KMS-11 (cell line): ENCODE measurements at regions not wholly inside any gene's neighbourhood (a gene's known extent, or its start where the extent isn't known, plus 50 kb on each side); places are given as distances from the start of the nearest gene placed in this dataset.

Experiments
- H2AFZ ChIP-seq: fragments of 200-600 bp; sonication (generic); 2 replicates; pipeline ENCODE4 v1.6.1; 2016; ENCODE audit warnings: antibody characterized with exemption, mixed run types, low read depth
- H3K27ac ChIP-seq: fragments of 200-600 bp; sonication (generic); 2 replicates; pipeline ENCODE4 v1.6.1; 2016; ENCODE audit warnings: mild to moderate bottlenecking, mixed run types
- H3K27me3 ChIP-seq: fragments of 200-600 bp; sonication (generic); 2 replicates; pipeline ENCODE4 v1.6.1; 2017; ENCODE audit warnings: mild to moderate bottlenecking, low read depth, mixed run types, moderate library complexity; ENCODE audit not compliant: insufficient read depth
- H3K36me3 ChIP-seq: fragments of 200-600 bp; sonication (generic); 2 replicates; pipeline ENCODE4 v1.6.1; 2017; ENCODE audit warnings: mild to moderate bottlenecking, mixed run types; ENCODE audit not compliant: insufficient read depth
- H3K4me1 ChIP-seq: fragments of 200-600 bp; sonication (generic); 2 replicates; pipeline ENCODE4 v1.6.1; 2016; ENCODE audit warnings: mild to moderate bottlenecking, low read depth, mixed run types; ENCODE audit not compliant: poor library complexity, severe bottlenecking
- H3K4me2 ChIP-seq: fragments of 200-600 bp; sonication (generic); 2 replicates; pipeline ENCODE4 v1.7.0; 2016; ENCODE audit warnings: mild to moderate bottlenecking, mixed run types
- H3K4me3 ChIP-seq: fragments of 200-600 bp; sonication (generic); IDR thresholded peaks from 2 replicates; pipeline ENCODE4 v1.6.1; 2017; ENCODE audit warnings: low read depth, low read length, mixed read lengths; ENCODE audit not compliant: insufficient read depth
- H3K79me2 ChIP-seq: fragments of 200-600 bp; sonication (generic); 2 replicates; pipeline ENCODE4 v1.6.1; 2016; ENCODE audit warnings: low read depth, mixed run types; ENCODE audit not compliant: insufficient read depth
- H3K9ac ChIP-seq: fragments of 200-600 bp; sonication (generic); 2 replicates; pipeline ENCODE4 v1.6.1; 2016; ENCODE audit warnings: mild to moderate bottlenecking, mixed run types
- H4K20me1 ChIP-seq: fragments of 200-600 bp; sonication (generic); 2 replicates; pipeline ENCODE4 v1.6.1; 2016; ENCODE audit warnings: mild to moderate bottlenecking, mixed run types; ENCODE audit not compliant: insufficient read depth
- TF ChIP-seq, protein P1 (sequence below): fragments of 200-600 bp; sonication (generic); conservative IDR thresholded peaks from 2 replicates; pipeline ENCODE4 v1.6.1; 2017; ENCODE audit warnings: low read depth, mild to moderate bottlenecking, antibody characterized with exemption, low read length, moderate library complexity, mixed read lengths

DNA sequence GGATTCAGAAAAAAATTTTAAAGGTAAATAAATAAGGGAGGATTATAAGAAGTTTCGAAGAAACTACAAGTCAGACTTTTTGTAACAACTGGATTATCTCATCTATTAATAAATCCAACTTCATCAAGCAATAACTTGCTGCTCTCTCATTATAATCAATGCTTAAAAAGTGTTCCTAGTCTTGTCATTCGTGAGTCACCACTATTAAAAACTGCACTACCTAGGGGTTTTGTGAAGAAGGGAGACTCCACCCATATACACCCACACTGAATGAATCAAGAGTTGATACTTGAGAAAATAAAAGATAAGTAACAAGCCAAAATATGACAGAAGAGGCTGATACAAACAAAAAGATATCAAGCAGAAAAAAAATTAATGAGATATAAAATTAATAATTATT, 360.5 kb downstream of the ZNF674 start:
- Histone ChIP-seq H3K36me3 (no peaks in the 10 kb centered on the region), H3K27ac (no peak overlapping the region), H3K4me3 (no peak overlapping the region), H3K4me1 (peaks cover 9% of the 10 kb centered on the region), H3K9ac (no peak overlapping the region), H3K27me3 (no peaks in the 10 kb centered on the region), H3K4me2 (no peak overlapping the region), H2AFZ (no peak overlapping the region), H3K79me2 (no peaks in the 10 kb centered on the region), H4K20me1 (no peaks in the 10 kb centered on the region)
- TF ChIP-seq, protein P1, sequence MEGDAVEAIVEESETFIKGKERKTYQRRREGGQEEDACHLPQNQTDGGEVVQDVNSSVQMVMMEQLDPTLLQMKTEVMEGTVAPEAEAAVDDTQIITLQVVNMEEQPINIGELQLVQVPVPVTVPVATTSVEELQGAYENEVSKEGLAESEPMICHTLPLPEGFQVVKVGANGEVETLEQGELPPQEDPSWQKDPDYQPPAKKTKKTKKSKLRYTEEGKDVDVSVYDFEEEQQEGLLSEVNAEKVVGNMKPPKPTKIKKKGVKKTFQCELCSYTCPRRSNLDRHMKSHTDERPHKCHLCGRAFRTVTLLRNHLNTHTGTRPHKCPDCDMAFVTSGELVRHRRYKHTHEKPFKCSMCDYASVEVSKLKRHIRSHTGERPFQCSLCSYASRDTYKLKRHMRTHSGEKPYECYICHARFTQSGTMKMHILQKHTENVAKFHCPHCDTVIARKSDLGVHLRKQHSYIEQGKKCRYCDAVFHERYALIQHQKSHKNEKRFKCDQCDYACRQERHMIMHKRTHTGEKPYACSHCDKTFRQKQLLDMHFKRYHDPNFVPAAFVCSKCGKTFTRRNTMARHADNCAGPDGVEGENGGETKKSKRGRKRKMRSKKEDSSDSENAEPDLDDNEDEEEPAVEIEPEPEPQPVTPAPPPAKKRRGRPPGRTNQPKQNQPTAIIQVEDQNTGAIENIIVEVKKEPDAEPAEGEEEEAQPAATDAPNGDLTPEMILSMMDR = no peak

DNA sequence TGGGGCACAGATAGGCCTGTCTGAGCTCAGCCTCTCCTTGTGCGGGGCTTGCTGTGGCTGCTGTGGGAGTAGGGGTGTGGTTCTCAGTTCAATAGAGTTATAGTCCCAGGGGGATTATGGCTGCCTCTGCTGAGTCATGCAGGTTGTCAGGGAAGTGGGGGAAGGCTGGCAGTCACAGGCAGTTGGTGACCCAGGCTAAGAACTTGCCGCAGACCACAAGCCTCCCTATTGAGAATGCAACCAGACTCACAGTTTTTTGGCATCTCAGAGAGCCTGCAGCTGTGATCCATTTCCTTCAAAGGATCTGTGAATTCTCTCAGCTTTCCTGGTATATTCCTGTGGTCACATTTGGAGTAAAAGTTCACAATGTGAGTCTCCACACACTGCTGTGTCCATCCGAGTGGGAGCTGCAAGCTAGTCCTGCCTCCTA, 364.9 kb downstream of the ZNF674 start:
- H3K9ac ChIP-seq = peak overlapping the region; percentile 83
- H3K4me2 ChIP-seq = peak overlapping the region; percentile 42
- no peaks in the 10 kb centered on the region for H3K79me2 ChIP-seq
- H3K4me3 ChIP-seq = no peak overlapping the region
- no peaks in the 10 kb centered on the region for H4K20me1 ChIP-seq
- peaks cover 22% of the 10 kb centered on the region for H3K4me1 ChIP-seq
- H2AFZ ChIP-seq = peak overlapping the region; percentile 47; the same call in 1 of the 2 replicates
- H3K36me3 ChIP-seq = no peaks in the 10 kb centered on the region
- TF ChIP-seq, protein P1 = no peak
- H3K27ac ChIP-seq = peak overlapping the region; percentile 98
- H3K27me3 ChIP-seq = no peaks in the 10 kb centered on the region

DNA sequence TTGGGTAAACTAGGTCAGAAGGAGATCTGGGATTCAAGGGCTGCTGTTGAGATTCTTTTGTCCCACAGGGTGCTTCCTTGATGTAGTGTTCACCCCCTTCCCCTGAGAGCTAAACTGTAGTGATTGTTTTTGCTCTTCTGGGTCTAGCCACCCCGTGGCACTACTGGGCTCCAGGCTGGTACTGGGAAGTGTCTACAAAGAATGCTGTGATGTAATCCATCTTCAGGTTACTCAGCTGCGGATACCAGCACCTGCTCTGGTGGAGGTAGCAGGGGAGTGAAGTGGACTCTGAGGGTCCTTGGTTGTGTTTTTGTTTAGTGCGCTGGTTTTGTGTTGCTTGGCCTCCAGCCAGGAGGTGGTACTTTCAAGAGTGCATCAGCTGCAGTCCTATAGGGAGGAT, 365.5 kb downstream of the ZNF674 start:
- H3K4me2 ChIP-seq = peak overlapping the region; percentile 42; the same call in 1 of the 2 replicates
- H2AFZ ChIP-seq = peak overlapping the region; percentile 47; the same call in 1 of the 2 replicates
- H3K4me1 ChIP-seq = peaks cover 22% of the 10 kb centered on the region
- no peaks in the 10 kb centered on the region for H4K20me1 ChIP-seq
- H3K4me3 ChIP-seq = no peak overlapping the region
- peak overlapping the region; percentile 98 for H3K27ac ChIP-seq
- H3K9ac ChIP-seq = peak overlapping the region; percentile 83
- TF ChIP-seq, protein P1 = no peak
- H3K36me3 ChIP-seq = no peaks in the 10 kb centered on the region
- no peaks in the 10 kb centered on the region for H3K27me3 ChIP-seq
- H3K79me2 ChIP-seq = no peaks in the 10 kb centered on the region

DNA sequence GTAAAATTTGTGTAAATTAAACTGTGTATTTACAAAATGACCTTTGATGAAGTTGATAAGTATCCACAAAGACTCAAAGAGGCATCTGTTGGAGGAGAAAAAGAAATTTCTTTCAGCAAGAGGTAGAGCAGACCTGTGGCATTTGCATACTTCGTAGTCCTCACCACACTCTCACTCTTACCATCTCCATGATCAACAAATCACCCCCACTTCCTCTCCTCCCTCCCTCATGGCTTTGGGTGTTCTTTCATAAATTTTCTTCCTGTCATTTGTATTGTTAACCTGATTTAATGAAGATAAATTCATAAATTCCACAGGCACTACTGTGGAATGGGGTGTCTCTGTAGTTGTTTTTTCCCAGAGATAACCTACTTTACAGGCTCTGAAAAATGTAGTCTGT, 366.5 kb downstream of the ZNF674 start:
- no peak overlapping the region for H3K4me3 ChIP-seq
- H3K4me1 ChIP-seq = peaks cover 22% of the 10 kb centered on the region
- H3K9ac ChIP-seq = no peak overlapping the region
- no peaks in the 10 kb centered on the region for H3K79me2 ChIP-seq
- no peaks in the 10 kb centered on the region for H3K27me3 ChIP-seq
- no peak overlapping the region for H2AFZ ChIP-seq
- no peaks in the 10 kb centered on the region for H3K36me3 ChIP-seq
- no peak overlapping the region for H3K4me2 ChIP-seq
- TF ChIP-seq, protein P1 = no peak
- H4K20me1 ChIP-seq = no peaks in the 10 kb centered on the region
- no peak overlapping the region for H3K27ac ChIP-seq
